HG03571 (cell line): ENCODE measurements at regions not wholly inside any gene's neighbourhood (a gene's known extent, or its start where the extent isn't known, plus 50 kb on each side); places are given as distances from the start of the nearest gene placed in this dataset.

Experiments
- ATAC-seq: cut with Tn5 transposase; IDR thresholded peaks from one replicate; pipeline ENCODE4 v1.9.1; 2021; ENCODE audit not compliant: unreplicated experiment

GRCh38 chr1:193609592-193609991, 423.2 kb upstream of the B3GALT2 start:
- ATAC-seq = no peak

DNA sequence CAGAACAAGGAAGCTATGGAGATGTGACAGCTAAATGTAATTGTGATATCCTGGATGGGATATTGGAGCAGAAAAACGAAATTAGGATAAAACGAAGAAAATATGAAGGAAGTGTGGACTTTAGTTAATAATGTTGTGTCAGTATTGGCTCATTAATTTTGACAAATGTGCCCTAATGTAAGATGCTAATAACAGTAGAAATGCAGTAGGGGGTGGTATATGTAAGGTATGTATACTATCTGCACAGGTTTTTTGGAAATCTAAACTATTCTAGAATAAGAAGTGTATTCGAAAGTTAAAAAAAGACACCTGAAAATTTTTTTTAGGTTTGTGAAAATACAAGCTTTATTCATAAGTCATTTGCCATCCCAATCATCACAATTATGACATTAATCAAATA, 421.4 kb upstream of the B3GALT2 start:
- no peak for ATAC-seq

GRCh38 chr1:193606035-193606434, 419.6 kb upstream of the B3GALT2 start:
- no peak for ATAC-seq

GRCh38 chr1:193602705-193603104, 416.3 kb upstream of the B3GALT2 start:
- ATAC-seq = no peak

DNA sequence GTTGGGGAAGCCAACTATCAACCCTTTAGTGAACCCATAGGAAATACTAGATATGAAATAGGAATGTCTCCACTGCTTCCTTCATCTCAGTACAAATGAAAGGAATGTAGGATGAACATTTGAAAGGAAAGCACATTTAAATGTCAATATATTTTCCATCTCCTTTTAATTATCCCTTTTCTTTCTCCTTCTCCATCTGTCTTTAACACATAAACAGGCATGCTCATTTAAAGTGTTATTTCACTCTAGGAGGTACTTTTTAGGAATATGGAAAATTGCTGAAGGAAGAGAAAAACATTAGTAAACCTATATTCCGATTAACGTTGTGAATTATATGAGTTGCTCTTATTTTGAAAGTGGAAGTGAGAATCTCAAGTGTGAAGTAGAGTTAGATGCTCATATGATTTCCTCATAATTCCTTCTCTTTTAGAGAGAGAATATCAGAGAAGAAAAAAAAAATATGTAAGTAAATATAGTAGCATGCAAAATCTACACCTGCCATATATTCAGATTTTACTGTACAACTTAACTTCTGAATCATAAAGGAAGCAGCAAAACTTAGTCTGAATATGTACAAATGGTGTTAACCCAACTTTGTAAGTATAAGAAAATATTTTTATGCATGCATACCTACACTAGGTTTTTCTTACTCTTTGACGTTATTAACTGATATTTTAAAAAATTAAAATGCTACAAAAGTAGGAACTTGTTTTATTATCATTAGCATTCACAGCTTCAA, 406.9 kb upstream of the B3GALT2 start:
- no peak for ATAC-seq

GRCh38 chr1:193592317-193592716, 405.9 kb upstream of the B3GALT2 start:
- no peak for ATAC-seq

- no peak for ATAC-seq
Measured at GRCh38 chr1:193590102-193590501, 403.7 kb upstream of the B3GALT2 start.

DNA sequence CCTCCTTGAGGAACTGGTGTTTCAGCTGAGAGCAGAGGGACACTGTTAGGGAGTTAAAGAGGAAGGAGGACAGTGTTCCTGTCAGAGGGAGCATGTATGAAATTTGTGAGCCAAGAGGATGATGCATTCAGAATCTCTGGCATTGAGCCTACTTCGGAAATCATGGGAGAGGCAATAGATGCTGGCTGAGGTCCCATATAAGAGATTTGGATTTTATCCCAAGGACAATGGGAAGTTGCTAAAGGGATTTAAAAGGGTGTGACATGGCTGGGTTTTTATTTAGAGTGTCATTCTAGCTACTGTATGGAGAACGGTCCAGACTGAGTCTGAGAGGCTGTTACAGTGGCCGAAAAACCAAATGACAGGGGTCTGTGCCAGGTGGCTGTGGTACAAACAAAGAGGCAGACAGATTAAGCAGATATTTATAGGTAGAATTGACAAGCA, 403.2 kb upstream of the B3GALT2 start:
- no peak for ATAC-seq

- no peak for ATAC-seq
Measured at GRCh38 chr1:193588311-193589082, 402.1 kb upstream of the B3GALT2 start.

GRCh38 chr1:193584731-193585239, 398.4 kb upstream of the B3GALT2 start:
- no peak for ATAC-seq

- ATAC-seq = no peak
Measured at GRCh38 chr1:193581341-193581740, 394.9 kb upstream of the B3GALT2 start.

DNA sequence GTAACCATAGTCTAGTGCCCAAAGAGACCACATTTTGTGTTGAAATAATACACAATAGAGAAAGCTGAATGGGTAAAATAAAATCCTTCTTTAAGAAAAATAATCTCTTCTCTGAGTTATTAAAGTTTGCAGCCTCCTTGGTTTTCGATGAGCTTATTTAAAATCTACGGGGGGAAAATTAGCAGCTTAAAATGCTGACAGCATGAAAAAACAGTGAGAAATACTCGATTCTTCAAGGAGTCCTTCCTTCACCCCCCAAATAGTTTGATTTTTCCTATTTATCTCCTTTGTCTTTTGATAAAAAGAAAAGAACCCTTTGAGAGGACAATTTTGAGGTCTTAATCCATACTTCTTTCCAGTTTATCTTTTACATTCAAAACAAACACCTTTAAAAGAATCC, 394.0 kb upstream of the B3GALT2 start:
- no peak for ATAC-seq

- no peak for ATAC-seq
Measured at GRCh38 chr1:193579323-193579722, 392.9 kb upstream of the B3GALT2 start.

GRCh38 chr1:193574913-193575312, 388.5 kb upstream of the B3GALT2 start:
- ATAC-seq = no peak

- no peak for ATAC-seq
Measured at GRCh38 chr1:193569983-193570269, 383.5 kb upstream of the B3GALT2 start.

- no peak for ATAC-seq
Measured at GRCh38 chr1:193569096-193569982, 382.9 kb upstream of the B3GALT2 start.

GRCh38 chr1:193568512-193568911, 382.1 kb upstream of the B3GALT2 start:
- no peak for ATAC-seq

DNA sequence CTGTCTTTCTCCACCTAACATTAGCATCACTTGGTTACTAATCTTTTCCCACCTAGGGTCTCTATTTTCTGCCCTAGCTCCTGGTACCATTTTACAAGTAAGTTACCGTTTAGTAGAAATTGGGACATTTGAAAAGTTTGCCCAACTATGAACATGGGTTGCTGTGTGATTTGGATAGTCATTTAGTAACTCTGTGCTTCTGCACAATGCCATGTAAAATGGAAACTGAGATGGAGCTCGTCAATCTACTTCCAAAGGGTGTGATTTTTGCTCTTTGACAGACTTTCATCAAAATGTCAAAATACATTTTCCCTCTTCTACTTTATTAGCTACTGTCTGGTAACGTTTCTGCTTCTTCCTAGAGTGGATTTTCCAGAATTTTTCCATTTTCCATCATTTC, 381.5 kb upstream of the B3GALT2 start:
- no peak for ATAC-seq

- no peak for ATAC-seq
Measured at GRCh38 chr1:193566735-193567134, 380.3 kb upstream of the B3GALT2 start.

DNA sequence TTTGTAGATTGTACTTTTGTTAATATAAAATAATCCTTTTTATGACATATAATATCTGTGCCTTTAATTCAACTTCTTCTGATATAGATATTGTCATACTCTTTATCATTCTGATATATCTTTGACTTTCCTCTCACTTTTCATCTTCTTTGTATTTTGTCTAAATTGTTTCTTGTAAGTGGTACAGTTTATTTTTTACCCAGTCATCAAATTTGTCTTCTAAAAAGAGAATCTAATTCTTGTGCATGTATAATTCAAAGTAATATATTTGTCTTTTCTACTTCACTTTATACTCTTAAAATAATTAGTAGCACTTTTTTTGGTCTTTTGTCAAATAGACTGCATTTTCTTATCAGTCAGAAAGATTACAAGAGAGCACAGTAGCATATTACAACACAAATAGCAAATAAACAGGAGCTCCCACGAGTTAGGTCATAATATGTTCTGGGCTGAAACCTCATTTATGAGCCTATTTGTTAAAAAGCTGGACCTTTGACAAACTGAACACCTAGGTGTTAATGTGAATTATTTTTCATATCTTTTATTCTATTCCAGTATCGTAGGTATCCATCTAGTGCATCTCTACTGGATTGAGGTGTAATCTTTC, 379.7 kb upstream of the B3GALT2 start:
- ATAC-seq = no peak

GRCh38 chr1:193562121-193562520, 375.7 kb upstream of the B3GALT2 start:
- ATAC-seq = no peak
